H9 (cell line): ENCODE measurements at regions not wholly inside any gene's neighbourhood (a gene's known extent, or its start where the extent isn't known, plus 50 kb on each side); places are given as distances from the start of the nearest gene placed in this dataset.

Experiments
- DNase-seq: peaks from one replicate; pipeline ENCODE4 v3.0.0-alpha.2; 2017
- H2AFZ ChIP-seq: one replicate; pipeline ENCODE4 v1.6.1; 2013; ENCODE audit warnings: mild to moderate bottlenecking, low read length, control low read depth, moderate library complexity
- H2AK5ac ChIP-seq: 2 replicates; pipeline ENCODE4 v1.6.1; 2013; ENCODE audit warnings: low read length, control low read depth, mixed read lengths; ENCODE audit not compliant: insufficient read length
- H2BK120ac ChIP-seq: one replicate; pipeline ENCODE4 v1.6.1; 2013; ENCODE audit warnings: low read depth, mild to moderate bottlenecking, low read length, control low read depth, inconsistent platforms; ENCODE audit not compliant: poor library complexity, severe bottlenecking
- H2BK12ac ChIP-seq: 2 replicates; pipeline ENCODE4 v1.6.1; 2013; ENCODE audit warnings: low read length, control low read depth, mixed read lengths, low read depth; ENCODE audit not compliant: insufficient read length
- H2BK15ac ChIP-seq: 2 replicates; pipeline ENCODE4 v1.6.1; 2013; ENCODE audit warnings: low read depth, low read length, control low read depth
- H2BK20ac ChIP-seq: one replicate; pipeline ENCODE4 v1.6.1; 2013; ENCODE audit warnings: low read depth, mild to moderate bottlenecking, low read length, control low read depth, inconsistent platforms; ENCODE audit not compliant: poor library complexity, severe bottlenecking
- H2BK5ac ChIP-seq: 2 replicates; pipeline ENCODE4 v1.6.1; 2013; ENCODE audit warnings: low read length, control low read depth, mixed read lengths; ENCODE audit not compliant: insufficient read length
- H3K14ac ChIP-seq: 2 replicates; pipeline ENCODE4 v1.6.1; 2013; ENCODE audit warnings: low read length, control low read depth; ENCODE audit not compliant: insufficient read depth
- H3K18ac ChIP-seq: 2 replicates; pipeline ENCODE4 v1.6.1; 2013; ENCODE audit warnings: low read depth, mild to moderate bottlenecking, mixed read lengths, low read length, control low read depth; ENCODE audit not compliant: insufficient read length
- H3K23ac ChIP-seq: 2 replicates; pipeline ENCODE4 v1.6.1; 2013; ENCODE audit warnings: low read length, control low read depth, mixed read lengths, low read depth; ENCODE audit not compliant: insufficient read length
- H3K23me2 ChIP-seq: 2 replicates; pipeline ENCODE4 v1.6.1; 2013; ENCODE audit warnings: low read depth, mild to moderate bottlenecking, mixed read lengths, low read length, control low read depth; ENCODE audit not compliant: insufficient read length, poor library complexity, severe bottlenecking
- H3K27ac ChIP-seq: 2 replicates; pipeline ENCODE4 v1.5.1; 2013; ENCODE audit warnings: low read length, control low read depth, mixed read lengths, low read depth; ENCODE audit not compliant: insufficient read length
- H3K27me3 ChIP-seq: 2 replicates; pipeline ENCODE4 v1.6.1; 2013; ENCODE audit warnings: low read length, control low read depth, inconsistent platforms; ENCODE audit not compliant: insufficient read depth
- H3K4ac ChIP-seq: 2 replicates; pipeline ENCODE4 v1.6.1; 2013; ENCODE audit warnings: low read depth, mild to moderate bottlenecking, control low read depth, inconsistent platforms, low read length, moderate library complexity
- H3K4me1 ChIP-seq: 2 replicates; pipeline ENCODE4 v1.6.1; 2013; ENCODE audit warnings: low read length, control low read depth, inconsistent platforms; ENCODE audit not compliant: insufficient read depth
- H3K4me2 ChIP-seq: 2 replicates; pipeline ENCODE4 v1.6.1; 2013; ENCODE audit warnings: low read length, control low read depth, mixed read lengths; ENCODE audit not compliant: insufficient read length, insufficient read depth
- H3K56ac ChIP-seq: 2 replicates; pipeline ENCODE4 v1.6.1; 2013; ENCODE audit warnings: low read depth, mild to moderate bottlenecking, mixed read lengths, low read length, control low read depth; ENCODE audit not compliant: insufficient read length
- H3K79me1 ChIP-seq: 2 replicates; pipeline ENCODE4 v1.6.1; 2013; ENCODE audit warnings: low read depth, mild to moderate bottlenecking, moderate library complexity, low read length, control low read depth, inconsistent platforms; ENCODE audit not compliant: insufficient read depth, poor library complexity, severe bottlenecking
- H3K79me2 ChIP-seq: 2 replicates; pipeline ENCODE4 v1.6.1; 2013; ENCODE audit warnings: low read length, control low read depth, inconsistent platforms; ENCODE audit not compliant: insufficient read depth
- H3K9ac ChIP-seq: 2 replicates; pipeline ENCODE4 v1.6.1; 2013; ENCODE audit warnings: low read length, control low read depth, mixed read lengths; ENCODE audit not compliant: insufficient read length; ENCODE audit errors: extremely low read depth
- H3K9me3 ChIP-seq: one replicate; pipeline ENCODE4 v1.6.1; 2013; ENCODE audit warnings: low read depth, low read length, inconsistent platforms; ENCODE audit not compliant: control insufficient read depth
- H3T11ph ChIP-seq: one replicate; pipeline ENCODE4 v1.6.1; 2013; ENCODE audit warnings: mild to moderate bottlenecking, low read length, control low read depth, inconsistent platforms
- H4K20me1 ChIP-seq: one replicate; pipeline ENCODE4 v1.6.1; 2013; ENCODE audit not compliant: control insufficient read depth, insufficient read length, insufficient read depth
- H4K5ac ChIP-seq: 2 replicates; pipeline ENCODE4 v1.6.1; 2013; ENCODE audit warnings: low read depth, mild to moderate bottlenecking, mixed read lengths, low read length, control low read depth; ENCODE audit not compliant: insufficient read length
- H4K8ac ChIP-seq: replicated peaks from 2 replicates; pipeline ENCODE4 v1.6.1; 2013; ENCODE audit warnings: low read length, control low read depth, mixed read lengths, low read depth; ENCODE audit not compliant: insufficient read length
- H4K91ac ChIP-seq: 2 replicates; pipeline ENCODE4 v1.6.1; 2013; ENCODE audit warnings: low read depth, mild to moderate bottlenecking, moderate library complexity, mixed read lengths, low read length, control low read depth; ENCODE audit not compliant: insufficient read length
- H3K27ac Mint-ChIP-seq, 3 experiments: 2 replicates in 2 of 3; 3 replicates in 1 of 3; pipeline ENCODE4 v1.8.0; 2020 to 2021; ENCODE audit warnings: mixed read lengths in 3 of 3, mild to moderate bottlenecking in 1 of 3, moderate library complexity in 1 of 3
- H3K27me3 Mint-ChIP-seq: 2 replicates; pipeline ENCODE4 v1.8.0; 2021; ENCODE audit warnings: low read depth, mild to moderate bottlenecking, moderate library complexity, mixed read lengths
- H3K36me3 Mint-ChIP-seq, 3 experiments: 2 replicates in 2 of 3; 3 replicates in 1 of 3; pipeline ENCODE4 v1.8.0; 2020 to 2021; ENCODE audit warnings: low read depth in 3 of 3, mixed read lengths in 3 of 3; ENCODE audit not compliant: insufficient read depth in 1 of 3
- H3K4me1 Mint-ChIP-seq, 2 experiments: 2 replicates each; pipeline ENCODE4 v1.8.0; 2020; ENCODE audit warnings: mixed read lengths in 2 of 2
- H3K4me3 Mint-ChIP-seq, 2 experiments: 2 replicates in 1 of 2; 3 replicates in 1 of 2; pipeline ENCODE4 v1.8.0; 2020 to 2021; ENCODE audit warnings: mild to moderate bottlenecking in 2 of 2, mixed read lengths in 2 of 2, moderate library complexity in 1 of 2
- H3K9me3 Mint-ChIP-seq, 2 experiments: 2 replicates in 1 of 2; 3 replicates in 1 of 2; pipeline ENCODE4 v1.8.0; 2020; ENCODE audit warnings: mild to moderate bottlenecking in 2 of 2, mixed read lengths in 2 of 2, moderate library complexity in 1 of 2
- WGBS: extraction: QIAGEN DNeasy Blood & Tissue Kit; methylation state at CpG from one replicate; pipeline ENCODE4 v1.1.7; 2013; ENCODE audit warnings: missing lambda C conversion rate, low lambda C conversion rate, mixed read lengths; ENCODE audit not compliant: insufficient read length; ENCODE audit errors: extremely low coverage; 5-methylcytosine and 5-hydroxymethylcytosine counted together
- TF ChIP-seq, protein P1 (sequence below): fragments of 200-600 bp; sonication (generic); conservative IDR thresholded peaks from 3 replicates; pipeline ENCODE4 v1.8.0; 2021; ENCODE audit warnings: antibody characterized with exemption, mild to moderate bottlenecking

DNA sequence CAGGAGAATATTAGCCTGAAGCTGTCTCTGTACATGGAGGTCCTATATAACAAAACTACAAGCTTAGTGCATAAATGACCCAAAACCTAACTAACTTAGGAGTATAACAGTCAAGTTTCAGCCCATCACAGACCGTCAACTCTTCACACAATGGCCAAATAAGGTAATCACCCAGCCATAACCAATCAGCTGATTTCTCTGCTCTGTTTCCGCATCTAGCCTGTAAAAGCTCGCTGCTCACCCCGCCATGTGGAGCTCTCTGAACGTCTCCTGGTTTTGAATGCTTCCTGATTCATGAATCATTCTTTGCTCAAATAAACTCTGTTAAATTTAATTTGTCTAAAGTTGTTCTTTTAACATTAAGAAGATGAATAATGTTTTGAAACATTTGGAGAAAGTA lies 593.6 kb downstream of the TMX3 start:
- Histone ChIP-seq H2BK120ac (no peak overlapping the region), H3K4me2 (no peak overlapping the region), H3K23ac (no peak overlapping the region), H3K27me3 (no peaks in the 10 kb centered on the region), H3K4ac (no peak overlapping the region), H3K23me2 (no peaks in the 10 kb centered on the region), H3K4me1 (no peaks in the 10 kb centered on the region), H4K91ac (no peak overlapping the region), H3K18ac (no peak overlapping the region), H3K14ac (no peak overlapping the region), H2AK5ac (no peak overlapping the region), H3K9ac (no peak overlapping the region), H2BK5ac (no peak overlapping the region), H2BK12ac (no peak overlapping the region), H3K27ac (no peak overlapping the region), H3K79me2 (no peaks in the 10 kb centered on the region), H2AFZ (no peak overlapping the region), H2BK15ac (no peak overlapping the region), H3K56ac (no peak overlapping the region), H2BK20ac (no peak overlapping the region), H4K8ac (no peak overlapping the region), H4K20me1 (no peaks in the 10 kb centered on the region), H4K5ac (no peak overlapping the region), H3K79me1 (no peaks in the 10 kb centered on the region), H3K9me3 (no peaks in the 10 kb centered on the region), H3T11ph (no peak overlapping the region)
- TF ChIP-seq, protein P1, sequence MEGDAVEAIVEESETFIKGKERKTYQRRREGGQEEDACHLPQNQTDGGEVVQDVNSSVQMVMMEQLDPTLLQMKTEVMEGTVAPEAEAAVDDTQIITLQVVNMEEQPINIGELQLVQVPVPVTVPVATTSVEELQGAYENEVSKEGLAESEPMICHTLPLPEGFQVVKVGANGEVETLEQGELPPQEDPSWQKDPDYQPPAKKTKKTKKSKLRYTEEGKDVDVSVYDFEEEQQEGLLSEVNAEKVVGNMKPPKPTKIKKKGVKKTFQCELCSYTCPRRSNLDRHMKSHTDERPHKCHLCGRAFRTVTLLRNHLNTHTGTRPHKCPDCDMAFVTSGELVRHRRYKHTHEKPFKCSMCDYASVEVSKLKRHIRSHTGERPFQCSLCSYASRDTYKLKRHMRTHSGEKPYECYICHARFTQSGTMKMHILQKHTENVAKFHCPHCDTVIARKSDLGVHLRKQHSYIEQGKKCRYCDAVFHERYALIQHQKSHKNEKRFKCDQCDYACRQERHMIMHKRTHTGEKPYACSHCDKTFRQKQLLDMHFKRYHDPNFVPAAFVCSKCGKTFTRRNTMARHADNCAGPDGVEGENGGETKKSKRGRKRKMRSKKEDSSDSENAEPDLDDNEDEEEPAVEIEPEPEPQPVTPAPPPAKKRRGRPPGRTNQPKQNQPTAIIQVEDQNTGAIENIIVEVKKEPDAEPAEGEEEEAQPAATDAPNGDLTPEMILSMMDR: no peak
- Mint-ChIP-seq H3K36me3 (no peaks in the 10 kb centered on the region; a peak in 1 of 7 replicates), H3K27me3 (no peaks in the 10 kb centered on the region), H3K4me3 (no peak overlapping the region), H3K27ac (no peak overlapping the region), H3K9me3 (no peaks in the 10 kb centered on the region), H3K4me1 (no peaks in the 10 kb centered on the region)
- no peak for DNase-seq
- WGBS: no CpG with 5 or more reads among the region's 5 CpGs
